ENCODE measurements at regions not wholly inside any gene's neighbourhood (a gene's known extent, or its start where the extent isn't known, plus 50 kb on each side); places are given as distances from the start of the nearest gene placed in this dataset.

DNA sequence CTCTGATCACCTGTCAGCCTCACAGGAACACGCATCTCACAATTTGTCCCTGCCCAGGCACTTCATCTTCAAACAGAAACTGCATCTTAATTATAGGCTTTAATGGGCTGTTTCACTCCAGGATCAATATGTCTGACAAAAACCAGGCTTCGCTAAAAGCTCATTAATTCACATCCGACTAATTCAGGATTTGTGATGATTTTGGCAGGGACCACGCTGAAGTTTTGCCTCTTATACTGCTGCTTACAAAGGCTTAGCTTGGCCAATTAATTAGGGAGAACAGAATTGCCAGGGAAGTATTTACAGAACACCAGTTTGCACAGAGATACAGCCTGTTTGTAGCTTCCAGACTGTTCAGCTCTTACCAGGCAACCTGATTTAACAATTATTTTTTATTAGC is 541.0 kb upstream of the SPTLC3 start:
- H3K4me3 ChIP-seq (replicated peaks in 1 of 3; ENCODE audit: insufficient read depth in 1 of 3, low read depth in 1 of 3, low read length in 3 of 3): no peak overlapping the region
- H3K36me3 ChIP-seq (ENCODE audit: control insufficient read depth in 2 of 2, extremely low read depth in 1 of 2, insufficient read depth in 2 of 2, low read length in 2 of 2): no peaks in the 10 kb centered on the region
- ChIA-PET CTCF (no interaction called here), POLR2A (no interaction called here)
- dilution Hi-C loops (cut with MboI; ENCODE audit: extremely low pct_ligation_motif_present, low sequenced_read_pairs): no loop called here
- no peaks in the 10 kb centered on the region for H3K4me1 ChIP-seq (ENCODE audit: control insufficient read depth, extremely low read depth, insufficient read depth, low read length)
- H2AFZ ChIP-seq (ENCODE audit: low read depth, low read length): no peak overlapping the region
- H3K4me2 ChIP-seq (ENCODE audit: insufficient read depth, low read length): no peak overlapping the region
- H3K27me3 ChIP-seq (ENCODE audit: control insufficient read depth in 2 of 2, insufficient read depth in 2 of 2, low read length in 2 of 2): no peaks in the 10 kb centered on the region
- no peaks in the 10 kb centered on the region for H3K9me1 ChIP-seq (replicated peaks; ENCODE audit: control insufficient read depth, extremely low read depth, insufficient read depth, low read length)
- BruUV-seq (replicated peaks): no TSS peak
- TF ChIP-seq MYC (IDR thresholded peaks at IDR 0.05; ENCODE audit: low read depth, low read length) (no peak), JUN (IDR thresholded peaks at IDR 0.05; ENCODE audit: borderline replicate concordance, insufficient read depth, insufficient read length, low read depth) (no peak), POLR2AphosphoS5 (IDR thresholded peaks at IDR 0.05; ENCODE audit: insufficient read depth, low read depth, low read length) (no peak), FOS (IDR thresholded peaks at IDR 0.05; ENCODE audit: borderline replicate concordance, insufficient read depth, low read length) (no peak)
- no peak overlapping the region for H3K27ac ChIP-seq (ENCODE audit: insufficient read depth, low read depth, low read length)
- H3K79me2 ChIP-seq (ENCODE audit: control insufficient read depth, insufficient read depth, low read length): no peaks in the 10 kb centered on the region
- no peaks in the 10 kb centered on the region for H4K20me1 ChIP-seq (replicated peaks; ENCODE audit: control insufficient read depth, extremely low read depth, insufficient read depth, low read length)
- no peaks in the 10 kb centered on the region for H3K9me3 ChIP-seq (replicated peaks; ENCODE audit: control insufficient read depth, insufficient read depth, low read length)
- intact Hi-C loops (cut with micrococcal nuclease): no loop called here
- no peak overlapping the region for H3K9ac ChIP-seq (replicated peaks; ENCODE audit: extremely low read depth, insufficient read depth, low read length)
- DNase-seq (ENCODE audit: low read depth, low spot score) (no peak), FAIRE-seq (no peak)

DNA sequence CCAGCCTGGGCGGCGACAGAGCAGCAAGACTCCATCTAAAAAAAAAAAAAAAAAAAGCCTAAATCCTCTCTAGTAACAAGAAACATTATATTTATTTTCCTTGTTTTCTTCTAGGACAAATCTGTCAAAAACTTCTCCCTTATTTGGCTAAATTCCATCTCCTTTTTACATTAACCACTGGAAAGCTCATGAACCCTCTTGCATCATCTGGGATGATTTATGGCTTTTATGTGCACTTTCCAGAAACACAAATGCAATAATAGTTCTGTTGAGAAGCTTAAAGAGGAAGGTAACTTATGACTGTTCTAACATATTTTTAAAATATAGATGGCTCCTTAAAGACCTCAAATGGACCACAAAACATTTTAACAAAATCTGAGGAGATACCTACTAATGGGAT is 526.1 kb upstream of the SPTLC3 start:
- ChIA-PET POLR2A (no interaction called here), CTCF (no interaction called here)

More for the DNA sequence above, 526.1 kb upstream of the SPTLC3 start:
- dilution Hi-C loops (cut with MboI; ENCODE audit: extremely low pct_ligation_motif_present, low sequenced_read_pairs): no loop called here
- no peak overlapping the region for H3K4me2 ChIP-seq (ENCODE audit: insufficient read depth, low read length)
- H3K27me3 ChIP-seq (ENCODE audit: control insufficient read depth in 2 of 2, insufficient read depth in 2 of 2, low read length in 2 of 2): no peaks in the 10 kb centered on the region
- intact Hi-C loops (cut with micrococcal nuclease): no loop called here
- no peak for FAIRE-seq
- H3K27ac ChIP-seq (ENCODE audit: insufficient read depth, low read depth, low read length): no peak overlapping the region
- H3K9me3 ChIP-seq (replicated peaks; ENCODE audit: control insufficient read depth, insufficient read depth, low read length): no peaks in the 10 kb centered on the region
- TF ChIP-seq MYC (IDR thresholded peaks at IDR 0.05; ENCODE audit: low read depth, low read length): no peak
- no peak for TF ChIP-seq JUN (IDR thresholded peaks at IDR 0.05; ENCODE audit: borderline replicate concordance, insufficient read depth, insufficient read length, low read depth)
- TF ChIP-seq POLR2AphosphoS5 (IDR thresholded peaks at IDR 0.05; ENCODE audit: insufficient read depth, low read depth, low read length): no peak
- no peaks in the 10 kb centered on the region for H3K4me1 ChIP-seq (ENCODE audit: control insufficient read depth, extremely low read depth, insufficient read depth, low read length)
- no peaks in the 10 kb centered on the region for H4K20me1 ChIP-seq (replicated peaks; ENCODE audit: control insufficient read depth, extremely low read depth, insufficient read depth, low read length)
- no peak overlapping the region for H3K4me3 ChIP-seq (replicated peaks in 1 of 3; ENCODE audit: insufficient read depth in 1 of 3, low read depth in 1 of 3, low read length in 3 of 3)
- H3K36me3 ChIP-seq (ENCODE audit: control insufficient read depth in 2 of 2, extremely low read depth in 1 of 2, insufficient read depth in 2 of 2, low read length in 2 of 2): no peaks in the 10 kb centered on the region
- no peak overlapping the region for H3K9ac ChIP-seq (replicated peaks; ENCODE audit: extremely low read depth, insufficient read depth, low read length)
- no peak for DNase-seq (ENCODE audit: low read depth, low spot score)
- H3K9me1 ChIP-seq (replicated peaks; ENCODE audit: control insufficient read depth, extremely low read depth, insufficient read depth, low read length): no peaks in the 10 kb centered on the region
- no peak overlapping the region for H2AFZ ChIP-seq (ENCODE audit: low read depth, low read length)
- H3K79me2 ChIP-seq (ENCODE audit: control insufficient read depth, insufficient read depth, low read length): no peaks in the 10 kb centered on the region
- BruUV-seq (replicated peaks): no TSS peak
